ENCODE measurements at regions not wholly inside any gene's neighbourhood (a gene's known extent, or its start where the extent isn't known, plus 50 kb on each side); places are given as distances from the start of the nearest gene placed in this dataset.

GRCh38 chr11:71075871-71076420 lies 176.4 kb downstream of the SHANK2 start:
- no peak for DNase-seq (ENCODE audit: low read depth)

- no peak for DNase-seq (ENCODE audit: low read depth)
These were observed 177.2 kb downstream of the SHANK2 start for GRCh38 chr11:71075116-71075720.

DNA sequence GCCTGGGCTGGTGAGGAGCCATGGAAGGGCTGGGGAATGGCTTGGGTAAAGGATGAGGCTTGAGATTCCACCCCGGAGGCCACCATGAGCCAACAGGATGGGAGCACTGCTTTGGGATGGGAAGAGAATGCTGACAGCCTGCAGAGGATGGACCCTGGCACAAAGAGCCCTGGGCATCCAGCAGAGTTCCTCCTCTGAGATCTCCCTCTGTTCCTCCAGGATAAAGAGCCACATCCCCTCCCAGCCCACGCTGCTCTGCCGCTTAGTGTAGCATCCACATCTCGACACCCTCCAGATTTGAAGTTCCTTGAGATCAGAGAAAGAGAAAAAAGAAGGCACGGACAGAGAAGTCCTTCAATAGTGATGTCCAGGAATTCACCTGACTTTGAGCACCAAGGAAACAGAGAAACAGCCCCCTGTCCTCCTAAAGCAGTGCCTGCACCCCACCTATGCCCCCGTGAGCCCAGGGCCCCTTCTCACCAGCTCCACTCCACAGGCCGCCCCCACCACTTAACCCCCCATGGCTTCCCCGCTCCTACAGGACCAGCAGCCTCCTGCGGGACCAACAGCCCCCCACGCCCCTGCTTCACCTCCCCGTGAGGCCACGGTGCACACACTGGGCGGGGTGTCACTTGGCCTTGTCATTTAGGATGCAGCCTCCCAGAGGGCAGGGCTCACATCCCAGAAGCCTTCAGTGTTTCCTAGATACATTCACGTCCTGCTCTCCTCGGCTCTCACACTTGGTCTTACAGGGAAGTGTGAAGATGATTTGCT lies 180.5 kb downstream of the SHANK2 start:
- no peak for DNase-seq (ENCODE audit: low read depth)

GRCh38 chr11:71070490-71071453 lies 181.6 kb downstream of the SHANK2 start:
- DNase-seq (ENCODE audit: low read depth) = no peak

DNA sequence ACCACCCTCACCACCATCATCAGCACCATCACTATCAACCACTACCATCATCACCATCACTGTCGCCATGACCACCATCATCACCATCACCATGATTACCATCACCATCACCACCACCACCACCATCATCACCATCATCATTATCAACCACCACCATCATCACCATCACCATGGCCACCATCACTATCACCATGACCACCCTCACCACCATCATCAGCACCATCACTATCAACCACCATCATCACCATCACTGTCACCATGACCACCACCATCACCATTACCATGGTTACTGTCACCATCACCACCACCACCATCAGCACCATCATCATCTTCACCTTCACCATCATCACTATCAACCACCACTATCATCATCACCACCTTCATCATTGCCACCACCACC lies 183.4 kb downstream of the SHANK2 start:
- no peak for DNase-seq (ENCODE audit: low read depth)

DNA sequence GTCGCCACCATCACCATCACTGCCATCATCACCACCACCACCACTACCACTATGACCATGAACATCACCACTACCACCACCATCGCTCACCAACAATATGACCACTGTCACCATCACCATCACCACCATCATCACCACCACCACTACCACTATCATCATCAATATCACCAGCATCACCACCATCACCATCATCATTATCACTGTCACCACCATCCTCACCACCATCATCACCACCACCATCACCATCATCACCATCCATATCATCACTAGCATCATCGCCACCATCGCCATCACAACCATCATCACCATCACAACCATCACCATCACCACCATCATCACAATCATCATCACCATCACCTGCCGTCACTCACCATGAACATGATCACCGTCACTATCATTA lies 184.6 kb downstream of the SHANK2 start:
- no peak for DNase-seq (ENCODE audit: low read depth)

- no peak for DNase-seq (ENCODE audit: low read depth)
These were observed 186.1 kb downstream of the SHANK2 start for GRCh38 chr11:71066311-71066710.

DNA sequence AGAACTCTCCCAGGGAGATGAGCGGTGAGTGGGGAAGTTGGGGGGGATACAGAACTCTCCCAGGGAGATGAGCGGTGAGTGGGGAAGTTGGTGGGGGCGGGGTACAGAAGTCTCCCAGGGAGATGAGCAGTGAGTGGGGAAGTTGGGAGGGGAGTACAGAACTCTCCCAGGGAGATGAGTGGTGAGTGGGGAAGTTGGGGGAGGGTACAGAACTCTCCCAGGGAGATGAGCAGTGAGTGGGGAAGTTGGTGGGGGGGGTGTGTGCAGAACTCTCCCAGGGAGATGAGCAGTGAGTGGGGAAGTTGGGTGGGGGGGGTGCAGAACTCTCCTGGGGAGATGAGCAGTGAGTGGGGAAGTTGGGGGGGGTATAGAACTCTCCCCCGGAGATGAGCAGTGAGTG lies 186.5 kb downstream of the SHANK2 start:
- no peak for DNase-seq (ENCODE audit: low read depth)

GRCh38 chr11:71064702-71065515 lies 187.5 kb downstream of the SHANK2 start:
- no peak for DNase-seq (ENCODE audit: low read depth)

GRCh38 chr11:71064183-71064582 lies 188.2 kb downstream of the SHANK2 start:
- no peak for DNase-seq (ENCODE audit: low read depth)

- DNase-seq (ENCODE audit: low read depth) = no peak
These were observed 189.2 kb downstream of the SHANK2 start for GRCh38 chr11:71063129-71063528.

- no peak for DNase-seq (ENCODE audit: low read depth)
These were observed 190.2 kb downstream of the SHANK2 start for GRCh38 chr11:71062199-71062598.

DNA sequence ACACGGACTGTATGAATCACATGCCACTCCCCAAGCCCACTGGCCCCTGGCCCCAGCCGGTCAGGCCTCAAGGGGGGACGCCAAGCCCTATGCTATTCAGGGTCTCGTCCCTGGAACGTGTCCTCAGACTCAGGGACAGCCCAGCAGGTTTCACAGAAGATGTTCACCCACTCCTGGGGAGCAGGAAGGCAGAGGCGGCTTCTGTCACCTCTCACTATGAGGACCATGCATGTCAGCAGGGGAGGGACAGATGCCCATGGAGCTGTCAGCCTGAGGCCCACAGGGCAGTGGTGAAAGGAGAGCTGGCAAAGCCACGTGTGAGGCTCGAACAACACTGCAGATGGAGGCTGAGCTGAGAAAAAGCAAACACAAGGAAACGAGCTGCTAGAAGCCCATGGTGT lies 192.0 kb downstream of the SHANK2 start:
- no peak for DNase-seq (ENCODE audit: low read depth)

- no peak for DNase-seq (ENCODE audit: low read depth)
These were observed 192.7 kb downstream of the SHANK2 start for GRCh38 chr11:71059662-71060061.

GRCh38 chr11:71055925-71056324 lies 196.5 kb downstream of the SHANK2 start:
- DNase-seq (ENCODE audit: low read depth) = no peak
